ENCODE measurements at regions not wholly inside any gene's neighbourhood (a gene's known extent, or its start where the extent isn't known, plus 50 kb on each side); places are given as distances from the start of the nearest gene placed in this dataset.

DNA sequence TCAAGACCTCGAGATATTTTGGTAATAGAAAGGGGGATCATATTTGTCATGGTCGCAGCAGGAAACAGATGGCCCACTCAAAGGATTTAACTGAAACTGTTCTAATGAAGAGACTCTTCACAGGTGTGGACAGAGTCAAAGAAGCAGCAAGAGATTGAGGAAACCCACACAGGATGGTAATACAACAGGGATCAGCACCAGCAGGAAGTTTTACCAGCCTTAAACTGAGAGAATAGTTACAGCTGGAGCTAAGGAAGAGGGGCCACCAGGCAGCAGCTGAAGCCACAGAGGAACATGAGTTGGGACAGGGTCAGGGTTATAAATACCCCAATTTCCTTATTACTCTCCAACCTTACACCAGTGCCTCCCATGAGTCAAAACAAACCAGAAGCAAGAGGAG is 131.8 kb upstream of the UBE2E2 start:
- Histone ChIP-seq H3K36me3 (replicated peaks in 1 of 2; ENCODE audit: control insufficient read depth in 1 of 2, insufficient read depth in 2 of 2, low read length in 1 of 2) (no peaks in the 10 kb centered on the region), H3K4me1 (ENCODE audit: control insufficient read depth in 1 of 2, insufficient read depth in 2 of 2, low read depth in 1 of 2, low read length in 1 of 2) (no peaks in the 10 kb centered on the region), H3K27ac (ENCODE audit: low read depth in 2 of 2, low read length in 1 of 2) (no peak overlapping the region), H3K9me3 (no peaks in the 10 kb centered on the region), H3K79me2 (ENCODE audit: insufficient read depth) (no peaks in the 10 kb centered on the region), H2AFZ (ENCODE audit: low read depth) (no peak overlapping the region), H3K4me2 (no peak overlapping the region), H3K9me2 (no peaks in the 10 kb centered on the region), H3K4me3 (ENCODE audit: low read depth in 2 of 2, low read length in 1 of 2) (no peak overlapping the region), H3F3A (replicated peaks; ENCODE audit: insufficient read depth) (no peaks in the 10 kb centered on the region), H4K20me1 (ENCODE audit: insufficient read depth) (no peaks in the 10 kb centered on the region), H3K9ac (no peak overlapping the region), H3K27me3 (ENCODE audit: insufficient read depth) (no peaks in the 10 kb centered on the region)
- CTCF ChIA-PET, result no interaction called here
- TF ChIP-seq POLR2AphosphoS5 (IDR thresholded peaks at IDR 0.05; ENCODE audit: low read depth, low read length) (no peak), TEAD4 (IDR thresholded peaks at IDR 0.05; ENCODE audit: borderline replicate concordance, insufficient read depth) (no peak), FOXM1 (IDR thresholded peaks at IDR 0.05; ENCODE audit: low read depth) (no peak)
- DNase-seq, result no peak
- WGBS (ENCODE audit: low lambda C conversion rate), result 24% methylated on average over 2 of the region's 2 CpGs
- POLR2A ChIA-PET, result no interaction called here

DNA sequence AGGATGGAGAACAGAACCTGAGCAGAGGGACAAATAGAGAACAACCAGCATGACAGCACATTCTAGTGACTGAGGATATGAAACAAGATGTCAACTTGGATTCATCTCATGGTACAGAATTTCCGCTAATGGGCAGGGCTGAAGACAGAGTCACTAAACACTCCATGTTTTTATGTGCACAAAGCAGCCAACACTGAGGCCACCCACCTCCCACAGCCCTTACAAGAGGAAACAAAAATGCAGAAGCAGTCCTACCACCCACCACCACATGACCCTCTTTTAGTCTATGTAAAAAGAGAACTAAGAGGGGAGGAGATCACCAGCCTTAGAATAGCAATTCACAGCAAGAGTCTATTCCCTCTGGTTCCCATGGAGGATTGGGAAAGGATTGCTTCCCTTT is 131.4 kb upstream of the UBE2E2 start:
- no peaks in the 10 kb centered on the region for H3F3A ChIP-seq (replicated peaks; ENCODE audit: insufficient read depth)
- H3K36me3 ChIP-seq (replicated peaks in 1 of 2; ENCODE audit: control insufficient read depth in 1 of 2, insufficient read depth in 2 of 2, low read length in 1 of 2), result no peaks in the 10 kb centered on the region
- no peak overlapping the region for H3K27ac ChIP-seq (ENCODE audit: low read depth in 2 of 2, low read length in 1 of 2)
- WGBS (ENCODE audit: low lambda C conversion rate), result 40% methylated on average over 1 of the region's 1 CpG
- ChIA-PET POLR2A (no interaction called here), CTCF (interaction anchor here (1.1 kb wide), 1 partner anchor 16 kb away, joined by 3 read pairs; no protein-coding TSS in a partner anchor)
- H3K4me1 ChIP-seq (ENCODE audit: control insufficient read depth in 1 of 2, insufficient read depth in 2 of 2, low read depth in 1 of 2, low read length in 1 of 2), result no peaks in the 10 kb centered on the region; a peak in 1 of 4 replicates
- no peaks in the 10 kb centered on the region for H3K79me2 ChIP-seq (ENCODE audit: insufficient read depth)
- no peak overlapping the region for H3K9ac ChIP-seq
- H3K9me3 ChIP-seq, result no peaks in the 10 kb centered on the region
- no peak overlapping the region for H3K4me3 ChIP-seq (ENCODE audit: low read depth in 2 of 2, low read length in 1 of 2)
- DNase-seq, result no peak
- TF ChIP-seq RAD21 (IDR thresholded peaks at IDR 0.05; ENCODE audit: low read length) (no peak), GATA2 (CRISPR knock-in tag; IDR thresholded peaks at IDR 0.05) (no peak), RXRA (IDR thresholded peaks at IDR 0.05; ENCODE audit: borderline replicate concordance, low read depth) (no peak), MEF2A (IDR thresholded peaks at IDR 0.05; ENCODE audit: borderline replicate concordance, low read depth) (no peak), FOXM1 (IDR thresholded peaks at IDR 0.05; ENCODE audit: low read depth) (no peak), FOXJ3 (CRISPR knock-in tag; IDR thresholded peaks at IDR 0.05) (no peak), ELF1 (IDR thresholded peaks at IDR 0.05) (no peak), JUND (IDR thresholded peaks at IDR 0.05) (no peak), POLR2AphosphoS5 (IDR thresholded peaks at IDR 0.05; ENCODE audit: low read depth, low read length) (no peak), TAF1 (IDR thresholded peaks at IDR 0.05; ENCODE audit: borderline replicate concordance, low read depth, low read length) (no peak)
- TF ChIP-seq, protein P1, sequence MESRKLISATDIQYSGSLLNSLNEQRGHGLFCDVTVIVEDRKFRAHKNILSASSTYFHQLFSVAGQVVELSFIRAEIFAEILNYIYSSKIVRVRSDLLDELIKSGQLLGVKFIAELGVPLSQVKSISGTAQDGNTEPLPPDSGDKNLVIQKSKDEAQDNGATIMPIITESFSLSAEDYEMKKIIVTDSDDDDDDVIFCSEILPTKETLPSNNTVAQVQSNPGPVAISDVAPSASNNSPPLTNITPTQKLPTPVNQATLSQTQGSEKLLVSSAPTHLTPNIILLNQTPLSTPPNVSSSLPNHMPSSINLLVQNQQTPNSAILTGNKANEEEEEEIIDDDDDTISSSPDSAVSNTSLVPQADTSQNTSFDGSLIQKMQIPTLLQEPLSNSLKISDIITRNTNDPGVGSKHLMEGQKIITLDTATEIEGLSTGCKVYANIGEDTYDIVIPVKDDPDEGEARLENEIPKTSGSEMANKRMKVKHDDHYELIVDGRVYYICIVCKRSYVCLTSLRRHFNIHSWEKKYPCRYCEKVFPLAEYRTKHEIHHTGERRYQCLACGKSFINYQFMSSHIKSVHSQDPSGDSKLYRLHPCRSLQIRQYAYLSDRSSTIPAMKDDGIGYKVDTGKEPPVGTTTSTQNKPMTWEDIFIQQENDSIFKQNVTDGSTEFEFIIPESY (IDR thresholded peaks at IDR 0.05; ENCODE audit: borderline replicate concordance, low read depth), result no peak
- TF ChIP-seq, protein P2, sequence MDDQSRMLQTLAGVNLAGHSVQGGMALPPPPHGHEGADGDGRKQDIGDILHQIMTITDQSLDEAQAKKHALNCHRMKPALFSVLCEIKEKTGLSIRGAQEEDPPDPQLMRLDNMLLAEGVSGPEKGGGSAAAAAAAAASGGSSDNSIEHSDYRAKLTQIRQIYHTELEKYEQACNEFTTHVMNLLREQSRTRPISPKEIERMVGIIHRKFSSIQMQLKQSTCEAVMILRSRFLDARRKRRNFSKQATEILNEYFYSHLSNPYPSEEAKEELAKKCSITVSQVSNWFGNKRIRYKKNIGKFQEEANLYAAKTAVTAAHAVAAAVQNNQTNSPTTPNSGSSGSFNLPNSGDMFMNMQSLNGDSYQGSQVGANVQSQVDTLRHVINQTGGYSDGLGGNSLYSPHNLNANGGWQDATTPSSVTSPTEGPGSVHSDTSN (IDR thresholded peaks at IDR 0.05), result no peak
- TF ChIP-seq, protein P3, sequence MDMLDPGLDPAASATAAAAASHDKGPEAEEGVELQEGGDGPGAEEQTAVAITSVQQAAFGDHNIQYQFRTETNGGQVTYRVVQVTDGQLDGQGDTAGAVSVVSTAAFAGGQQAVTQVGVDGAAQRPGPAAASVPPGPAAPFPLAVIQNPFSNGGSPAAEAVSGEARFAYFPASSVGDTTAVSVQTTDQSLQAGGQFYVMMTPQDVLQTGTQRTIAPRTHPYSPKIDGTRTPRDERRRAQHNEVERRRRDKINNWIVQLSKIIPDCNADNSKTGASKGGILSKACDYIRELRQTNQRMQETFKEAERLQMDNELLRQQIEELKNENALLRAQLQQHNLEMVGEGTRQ (IDR thresholded peaks at IDR 0.05; ENCODE audit: borderline replicate concordance, low read depth, low read length), result no peak
- TF ChIP-seq, protein P4, sequence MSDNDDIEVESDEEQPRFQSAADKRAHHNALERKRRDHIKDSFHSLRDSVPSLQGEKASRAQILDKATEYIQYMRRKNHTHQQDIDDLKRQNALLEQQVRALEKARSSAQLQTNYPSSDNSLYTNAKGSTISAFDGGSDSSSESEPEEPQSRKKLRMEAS (IDR thresholded peaks at IDR 0.05; ENCODE audit: low read depth), result no peak
- TF ChIP-seq, protein P5, sequence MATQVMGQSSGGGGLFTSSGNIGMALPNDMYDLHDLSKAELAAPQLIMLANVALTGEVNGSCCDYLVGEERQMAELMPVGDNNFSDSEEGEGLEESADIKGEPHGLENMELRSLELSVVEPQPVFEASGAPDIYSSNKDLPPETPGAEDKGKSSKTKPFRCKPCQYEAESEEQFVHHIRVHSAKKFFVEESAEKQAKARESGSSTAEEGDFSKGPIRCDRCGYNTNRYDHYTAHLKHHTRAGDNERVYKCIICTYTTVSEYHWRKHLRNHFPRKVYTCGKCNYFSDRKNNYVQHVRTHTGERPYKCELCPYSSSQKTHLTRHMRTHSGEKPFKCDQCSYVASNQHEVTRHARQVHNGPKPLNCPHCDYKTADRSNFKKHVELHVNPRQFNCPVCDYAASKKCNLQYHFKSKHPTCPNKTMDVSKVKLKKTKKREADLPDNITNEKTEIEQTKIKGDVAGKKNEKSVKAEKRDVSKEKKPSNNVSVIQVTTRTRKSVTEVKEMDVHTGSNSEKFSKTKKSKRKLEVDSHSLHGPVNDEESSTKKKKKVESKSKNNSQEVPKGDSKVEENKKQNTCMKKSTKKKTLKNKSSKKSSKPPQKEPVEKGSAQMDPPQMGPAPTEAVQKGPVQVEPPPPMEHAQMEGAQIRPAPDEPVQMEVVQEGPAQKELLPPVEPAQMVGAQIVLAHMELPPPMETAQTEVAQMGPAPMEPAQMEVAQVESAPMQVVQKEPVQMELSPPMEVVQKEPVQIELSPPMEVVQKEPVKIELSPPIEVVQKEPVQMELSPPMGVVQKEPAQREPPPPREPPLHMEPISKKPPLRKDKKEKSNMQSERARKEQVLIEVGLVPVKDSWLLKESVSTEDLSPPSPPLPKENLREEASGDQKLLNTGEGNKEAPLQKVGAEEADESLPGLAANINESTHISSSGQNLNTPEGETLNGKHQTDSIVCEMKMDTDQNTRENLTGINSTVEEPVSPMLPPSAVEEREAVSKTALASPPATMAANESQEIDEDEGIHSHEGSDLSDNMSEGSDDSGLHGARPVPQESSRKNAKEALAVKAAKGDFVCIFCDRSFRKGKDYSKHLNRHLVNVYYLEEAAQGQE (IDR thresholded peaks at IDR 0.05; ENCODE audit: low read depth, low read length), result no peak
- TF ChIP-seq, protein P6, sequence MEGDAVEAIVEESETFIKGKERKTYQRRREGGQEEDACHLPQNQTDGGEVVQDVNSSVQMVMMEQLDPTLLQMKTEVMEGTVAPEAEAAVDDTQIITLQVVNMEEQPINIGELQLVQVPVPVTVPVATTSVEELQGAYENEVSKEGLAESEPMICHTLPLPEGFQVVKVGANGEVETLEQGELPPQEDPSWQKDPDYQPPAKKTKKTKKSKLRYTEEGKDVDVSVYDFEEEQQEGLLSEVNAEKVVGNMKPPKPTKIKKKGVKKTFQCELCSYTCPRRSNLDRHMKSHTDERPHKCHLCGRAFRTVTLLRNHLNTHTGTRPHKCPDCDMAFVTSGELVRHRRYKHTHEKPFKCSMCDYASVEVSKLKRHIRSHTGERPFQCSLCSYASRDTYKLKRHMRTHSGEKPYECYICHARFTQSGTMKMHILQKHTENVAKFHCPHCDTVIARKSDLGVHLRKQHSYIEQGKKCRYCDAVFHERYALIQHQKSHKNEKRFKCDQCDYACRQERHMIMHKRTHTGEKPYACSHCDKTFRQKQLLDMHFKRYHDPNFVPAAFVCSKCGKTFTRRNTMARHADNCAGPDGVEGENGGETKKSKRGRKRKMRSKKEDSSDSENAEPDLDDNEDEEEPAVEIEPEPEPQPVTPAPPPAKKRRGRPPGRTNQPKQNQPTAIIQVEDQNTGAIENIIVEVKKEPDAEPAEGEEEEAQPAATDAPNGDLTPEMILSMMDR (IDR thresholded peaks at IDR 0.05), result no peak
- TF ChIP-seq, protein P7, sequence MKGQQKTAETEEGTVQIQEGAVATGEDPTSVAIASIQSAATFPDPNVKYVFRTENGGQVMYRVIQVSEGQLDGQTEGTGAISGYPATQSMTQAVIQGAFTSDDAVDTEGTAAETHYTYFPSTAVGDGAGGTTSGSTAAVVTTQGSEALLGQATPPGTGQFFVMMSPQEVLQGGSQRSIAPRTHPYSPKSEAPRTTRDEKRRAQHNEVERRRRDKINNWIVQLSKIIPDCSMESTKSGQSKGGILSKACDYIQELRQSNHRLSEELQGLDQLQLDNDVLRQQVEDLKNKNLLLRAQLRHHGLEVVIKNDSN (IDR thresholded peaks at IDR 0.05; ENCODE audit: borderline replicate concordance, low read depth), result no peak
- no peaks in the 10 kb centered on the region for H3K9me2 ChIP-seq
- no peak overlapping the region for H3K4me2 ChIP-seq
- H3K27me3 ChIP-seq (ENCODE audit: insufficient read depth), result no peaks in the 10 kb centered on the region
- no peak overlapping the region for H2AFZ ChIP-seq (ENCODE audit: low read depth)
- H4K20me1 ChIP-seq (ENCODE audit: insufficient read depth), result no peaks in the 10 kb centered on the region

Measured in SK-N-SH (cell line).